Epidermal melanocyte (primary cell): ENCODE measurements at regions not wholly inside any gene's neighbourhood (a gene's known extent, or its start where the extent isn't known, plus 50 kb on each side); places are given as distances from the start of the nearest gene placed in this dataset.
"Not testable (repeated sequence)": the region's sequence is repeated elsewhere in the genome, so short reads cannot be mapped to it uniquely, and the experiment has no call there.

Source experiments
- DNase-seq: peaks from one replicate; pipeline ENCODE4 v3.0.0; 2011; ENCODE audit warnings: low spot score; ENCODE audit not compliant: insufficient read length

DNA sequence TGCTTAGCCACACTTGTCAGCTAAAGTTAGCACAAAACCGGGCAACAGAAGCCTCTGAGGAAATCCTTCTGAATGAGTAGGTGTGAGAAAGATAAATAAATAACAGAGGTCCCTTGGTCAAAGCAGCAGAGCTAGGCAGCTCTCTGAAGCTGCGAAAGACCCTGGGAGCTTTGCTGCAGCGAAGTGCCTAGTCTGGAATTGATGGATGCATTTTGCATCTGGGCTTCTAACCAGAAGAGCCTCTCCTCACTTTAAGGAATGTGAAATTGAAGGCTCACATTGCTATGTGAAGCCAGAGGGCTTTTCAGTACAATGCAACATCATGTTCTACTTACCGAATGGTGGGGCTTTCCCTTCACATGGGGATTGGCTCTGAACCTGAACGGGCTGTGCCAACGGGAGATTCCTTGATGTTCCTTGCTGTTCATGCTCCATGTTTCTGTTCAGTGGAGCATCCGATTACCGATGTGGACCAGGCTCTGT is 274.6 kb downstream of the HS3ST3B1 start:
- no peak for DNase-seq

DNA sequence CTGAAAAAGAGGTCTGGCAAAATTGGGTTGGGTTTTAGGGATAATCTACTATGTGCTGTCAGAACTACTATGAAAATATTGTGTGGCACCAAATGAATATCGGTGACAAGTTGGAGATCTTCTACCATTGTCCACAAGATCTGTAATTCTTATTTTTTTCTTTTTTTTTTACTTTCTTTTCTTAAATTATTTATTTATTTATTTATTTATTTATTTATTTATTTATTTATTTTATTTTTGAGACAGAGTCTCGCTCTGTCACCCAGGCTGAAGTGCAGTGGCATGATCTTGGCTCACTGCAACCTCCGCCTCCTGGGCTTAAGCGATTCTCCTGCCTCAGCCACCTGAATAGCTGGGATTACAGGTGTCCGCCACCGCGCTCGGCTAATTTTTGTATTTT is 259.4 kb downstream of the HS3ST3B1 start:
- DNase-seq: not testable (repeated sequence)

DNA sequence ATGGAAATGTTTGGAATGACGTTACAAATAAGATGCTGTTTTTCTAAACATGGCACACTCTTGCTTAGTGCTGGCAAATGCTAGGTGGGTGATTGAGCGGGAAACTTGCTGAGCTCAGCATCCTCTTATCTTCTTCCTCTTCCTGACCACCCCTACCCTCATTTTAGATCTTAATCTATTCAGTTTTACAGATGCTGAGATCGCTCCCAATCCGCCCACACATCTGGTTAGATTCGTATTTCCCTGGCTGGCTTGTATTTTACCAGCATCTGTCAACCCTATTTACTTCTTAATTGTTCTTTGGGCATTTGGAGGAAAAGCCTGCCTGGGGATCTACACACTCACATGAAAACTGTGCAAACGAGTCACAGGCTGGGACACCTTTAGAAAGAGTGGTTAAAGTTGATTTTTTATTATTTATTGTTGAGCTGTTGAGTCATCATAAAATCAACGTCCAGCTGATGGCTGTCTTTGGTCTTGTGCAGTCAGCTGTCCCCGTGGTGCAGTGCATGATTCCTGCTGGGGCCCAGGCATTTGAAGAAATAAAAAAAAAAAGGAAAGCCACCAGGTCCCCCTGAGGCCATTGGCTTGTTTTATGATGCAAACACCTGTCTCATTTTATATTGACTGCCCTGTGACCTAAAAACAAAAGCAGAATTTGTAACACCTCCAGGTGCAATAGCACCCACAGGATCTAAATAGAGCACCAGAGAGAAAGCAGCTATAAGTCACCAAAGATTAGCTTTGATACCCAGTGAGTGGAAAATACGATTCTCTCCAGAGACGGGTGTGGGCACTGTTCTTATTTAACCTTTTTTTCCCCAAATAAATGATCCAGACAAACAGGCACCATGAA is 258.6 kb downstream of the HS3ST3B1 start:
- no peak for DNase-seq

DNA sequence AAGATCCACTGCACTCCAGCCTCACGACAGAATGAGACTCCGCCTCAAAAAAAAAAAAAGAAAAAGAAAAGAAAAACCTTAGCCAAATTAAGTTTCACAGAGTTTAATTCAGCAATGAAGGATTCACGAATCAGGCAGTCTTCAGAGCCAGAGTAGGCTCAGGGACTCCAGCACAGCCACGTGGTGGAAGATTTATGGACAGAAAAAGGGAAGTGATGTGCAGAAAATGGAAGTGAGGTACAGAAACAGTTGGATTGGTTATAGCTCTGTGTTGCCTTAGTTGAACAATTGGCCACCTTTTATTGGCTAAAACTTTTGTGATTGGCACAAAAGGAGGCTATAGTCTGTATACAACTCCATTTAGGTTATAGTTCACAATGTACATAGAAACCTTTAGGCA is 256.6 kb downstream of the HS3ST3B1 start:
- DNase-seq: no peak

DNA sequence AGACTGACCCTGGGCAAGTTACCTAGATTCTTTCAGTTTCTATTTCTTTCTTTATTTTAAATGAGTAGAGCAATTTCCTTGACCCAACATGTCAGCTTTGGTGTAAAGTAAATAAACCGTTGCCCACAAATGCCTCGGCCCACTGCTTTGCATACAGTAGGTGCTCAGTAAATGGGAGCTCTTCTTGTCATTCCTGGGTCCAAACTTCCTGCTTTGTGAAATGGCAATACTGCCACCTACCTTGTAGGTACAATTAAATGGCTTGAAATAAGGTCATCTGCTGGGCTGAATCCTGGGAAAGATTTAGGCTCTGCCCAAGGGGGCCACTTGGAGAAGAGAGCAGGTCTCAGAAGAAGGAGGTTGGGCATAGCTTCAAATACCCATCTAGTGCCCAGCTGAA is 253.0 kb downstream of the HS3ST3B1 start:
- no peak for DNase-seq

DNA sequence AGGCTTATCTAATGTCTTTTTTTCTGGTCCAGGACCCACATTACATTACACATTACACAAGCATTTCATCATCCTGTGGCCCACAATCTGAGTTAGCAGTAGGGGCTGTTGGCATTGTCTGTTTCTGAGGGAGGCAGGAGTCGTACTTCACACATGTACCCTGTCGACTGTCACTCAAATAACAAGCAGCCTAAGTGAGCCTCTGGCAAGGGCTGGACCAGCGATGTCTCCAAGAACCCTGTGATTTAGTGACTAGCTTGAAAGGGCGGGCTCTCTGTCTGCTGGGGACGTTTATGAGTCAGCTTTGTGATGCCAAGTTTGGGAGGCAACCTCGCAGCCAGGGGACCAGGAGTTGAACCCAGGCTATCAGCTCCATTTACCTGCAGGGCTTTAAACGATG is 251.4 kb downstream of the HS3ST3B1 start:
- no peak for DNase-seq

DNA sequence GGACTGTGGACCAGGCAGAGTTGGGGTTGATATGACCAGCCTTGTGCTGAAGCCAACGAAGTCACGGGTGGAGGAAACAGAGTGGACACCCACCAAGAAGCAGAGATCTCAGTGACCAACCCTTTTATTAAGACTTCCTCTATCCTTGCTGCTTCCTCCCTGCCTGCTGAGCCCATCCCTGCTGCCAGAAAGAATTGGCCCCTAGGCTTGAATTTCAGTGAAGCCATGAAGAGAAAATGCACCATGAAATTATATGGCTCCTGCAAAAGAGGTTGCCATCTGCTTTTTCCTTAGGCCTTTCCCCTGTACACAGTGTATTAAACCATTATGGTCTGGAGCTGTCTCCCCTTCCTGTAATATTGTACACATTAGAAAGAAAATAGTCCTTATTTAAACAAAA is 246.7 kb downstream of the HS3ST3B1 start:
- no peak for DNase-seq

DNA sequence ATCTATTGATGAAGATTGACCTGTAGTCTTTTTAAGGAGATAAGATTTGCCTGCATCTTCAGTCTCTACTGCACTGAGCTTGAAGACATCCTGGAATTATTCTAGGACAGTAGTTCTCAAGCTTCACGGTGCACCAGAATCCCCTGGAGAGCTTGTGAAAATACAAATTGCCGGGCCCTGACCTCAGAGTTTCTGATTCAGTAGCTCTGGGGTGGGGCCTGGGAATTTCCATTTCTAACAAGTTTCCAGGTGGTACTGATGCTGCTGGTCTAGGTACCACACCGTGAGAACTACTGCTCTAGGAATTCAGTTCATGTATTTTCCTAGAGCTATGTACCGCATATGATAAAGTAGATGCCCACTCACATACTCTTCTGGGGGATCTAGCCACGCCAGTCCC is 246.1 kb downstream of the HS3ST3B1 start:
- DNase-seq: no peak

DNA sequence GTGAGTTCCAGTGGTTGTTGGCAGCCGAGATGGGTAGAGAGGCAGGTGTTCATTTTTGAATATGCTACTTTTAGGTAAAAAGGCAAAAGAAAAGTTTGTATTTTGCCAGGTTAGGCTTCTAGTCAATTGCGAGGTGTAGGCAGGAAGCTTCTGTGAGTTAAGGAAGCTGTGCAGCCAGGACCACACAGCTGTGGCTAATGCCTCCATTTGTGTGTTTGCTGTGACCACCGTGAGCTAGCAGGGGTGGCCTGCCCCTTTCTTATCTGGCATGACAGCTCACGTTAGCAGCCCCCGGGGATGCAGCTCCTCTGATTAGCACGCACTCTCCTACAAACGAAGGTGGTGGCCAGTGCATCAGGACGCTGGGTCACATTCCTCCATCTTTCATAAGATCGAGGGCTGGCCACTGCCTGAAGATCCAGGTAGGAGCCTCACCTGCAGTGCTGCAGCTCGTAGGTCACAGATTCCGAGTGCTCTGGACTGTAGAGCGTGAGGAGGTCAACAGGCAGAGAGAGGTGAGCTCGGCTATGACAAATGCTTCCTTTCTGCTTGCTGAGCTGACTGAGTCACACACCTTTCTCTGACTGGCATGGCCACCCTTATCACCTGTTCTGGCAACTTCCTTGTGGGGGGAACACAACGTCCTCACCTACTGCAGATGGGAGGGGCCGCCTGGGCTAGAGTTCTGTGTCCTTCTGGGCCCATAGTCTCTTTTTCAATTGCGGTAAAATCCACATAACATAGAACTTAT is 244.4 kb downstream of the HS3ST3B1 start:
- DNase-seq: no peak

DNA sequence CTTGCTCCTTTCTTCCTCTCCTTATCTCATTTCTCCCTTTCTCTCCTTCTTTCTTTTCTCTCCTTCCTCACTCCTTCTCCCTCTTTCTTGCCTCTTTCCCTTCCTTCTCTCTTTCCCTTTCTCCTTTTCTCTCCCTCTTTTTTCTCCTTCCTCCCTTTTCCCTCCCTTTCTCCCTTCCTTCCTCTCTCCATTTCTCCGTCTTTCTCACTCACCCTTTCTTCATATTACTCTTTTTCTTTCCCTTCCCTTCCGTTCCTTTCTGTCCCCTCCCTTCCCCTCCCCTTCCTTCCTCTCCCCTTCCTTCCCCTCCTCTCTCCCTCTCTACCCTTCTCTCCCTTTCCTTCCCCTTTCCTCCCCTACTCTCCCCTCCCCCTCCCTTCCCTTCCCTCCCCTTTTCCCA is 240.8 kb downstream of the HS3ST3B1 start:
- DNase-seq: no peak

DNA sequence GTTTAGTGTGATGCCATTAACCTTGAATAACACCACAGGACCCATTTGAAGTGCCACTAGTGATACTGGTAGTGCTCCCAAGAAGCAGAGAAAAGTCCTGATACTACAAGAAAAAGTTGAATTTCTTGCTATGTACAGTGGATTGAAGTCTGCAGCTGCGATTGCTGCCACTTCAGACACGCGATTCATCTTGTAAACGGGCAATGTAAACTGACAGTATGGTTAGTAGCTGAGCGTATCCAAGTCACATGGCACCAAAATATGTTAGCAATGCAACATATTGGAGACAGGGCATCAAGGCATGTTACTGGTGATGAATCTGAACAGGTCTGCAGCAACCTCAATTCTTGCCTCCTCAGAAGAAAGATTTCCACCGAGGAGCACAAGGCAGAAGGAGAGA is 238.9 kb downstream of the HS3ST3B1 start:
- no peak for DNase-seq

DNA sequence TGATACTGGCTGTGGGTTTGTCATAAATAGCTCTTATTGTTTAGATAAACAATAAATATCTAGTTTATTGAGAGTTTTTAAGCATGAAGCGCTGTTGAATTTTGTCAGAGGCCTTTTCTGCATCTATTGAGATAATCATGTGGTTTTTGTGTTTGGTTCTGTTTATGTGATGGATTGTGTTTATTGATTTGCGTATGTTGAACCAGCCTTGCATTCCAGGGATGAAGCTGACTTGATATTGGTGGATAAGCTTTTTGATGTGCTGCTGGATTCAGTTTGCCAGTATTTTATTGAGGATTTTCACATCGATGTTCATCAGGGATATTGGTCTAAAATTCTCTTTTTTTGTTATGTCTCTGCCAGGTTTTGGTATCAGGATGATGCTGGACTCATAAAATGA is 231.4 kb downstream of the HS3ST3B1 start:
- not testable (repeated sequence) for DNase-seq

DNA sequence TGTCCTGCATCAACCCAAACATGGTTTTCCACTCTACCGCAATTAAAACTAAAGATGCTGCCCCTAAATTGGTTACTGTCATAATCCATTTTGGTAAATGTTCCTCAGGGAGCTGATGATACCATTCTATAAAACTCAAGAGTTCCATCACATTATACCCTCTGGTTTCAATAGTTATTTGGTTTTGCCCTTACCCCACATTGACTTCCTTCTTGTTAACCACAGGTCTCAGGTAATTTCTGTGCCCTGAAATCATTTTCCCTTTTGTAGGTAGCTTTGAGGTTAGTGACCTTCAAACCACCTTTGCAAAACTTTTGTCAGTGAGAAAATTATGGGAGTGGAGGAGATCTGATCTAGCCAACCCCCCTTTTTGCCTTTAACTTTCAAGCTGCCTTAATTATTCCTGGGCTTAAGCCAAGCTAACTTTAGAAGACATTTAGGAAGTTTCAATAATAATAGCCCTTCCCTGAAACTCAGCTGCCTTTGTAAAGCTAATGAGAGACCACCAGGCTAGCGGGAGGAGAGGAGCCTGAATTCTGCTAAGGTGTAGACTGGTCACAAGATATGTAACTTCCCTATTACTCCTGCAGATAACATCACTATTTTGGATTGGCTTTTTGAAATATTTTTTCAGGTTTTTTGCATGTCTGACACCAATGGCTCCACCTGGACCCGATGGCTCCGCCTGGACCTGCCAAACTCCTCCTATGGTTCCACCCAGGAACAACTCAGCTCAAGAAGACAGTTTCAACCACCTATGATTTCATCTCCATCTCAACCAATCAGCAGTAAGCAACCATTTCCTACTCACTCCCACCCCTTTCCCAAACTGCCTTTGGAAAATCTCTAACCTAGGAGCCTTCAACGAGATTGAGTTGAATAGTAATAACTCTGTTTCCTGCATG is 224.9 kb downstream of the HS3ST3B1 start:
- no peak for DNase-seq

DNA sequence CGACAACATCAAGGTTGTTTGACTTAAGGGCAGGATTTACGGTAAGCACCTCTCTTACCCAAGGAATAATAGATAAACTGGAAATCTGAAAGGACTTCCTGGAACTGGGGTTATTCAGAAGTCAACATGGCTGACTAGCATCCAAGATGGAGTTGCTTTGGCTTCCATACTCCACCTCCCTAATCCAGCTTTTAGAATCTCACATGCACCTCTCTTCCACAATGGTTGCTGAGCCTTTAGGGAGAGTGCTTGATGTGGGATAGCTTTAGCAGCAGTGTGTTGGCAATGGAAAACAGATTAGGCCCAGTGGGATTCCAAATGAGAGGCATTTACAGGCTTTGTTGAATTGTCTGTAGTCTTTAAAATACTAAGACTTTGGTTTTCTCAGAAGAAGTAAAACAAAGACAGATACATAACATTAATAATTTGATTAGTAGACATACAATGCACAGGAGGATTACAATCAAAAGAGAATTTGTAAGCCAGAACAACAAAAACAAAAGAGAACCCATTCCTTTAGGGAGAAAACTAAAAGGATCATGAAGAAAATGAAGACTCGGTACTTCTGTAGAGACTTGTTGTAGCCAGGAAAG is 222.0 kb downstream of the HS3ST3B1 start:
- DNase-seq: no peak

DNA sequence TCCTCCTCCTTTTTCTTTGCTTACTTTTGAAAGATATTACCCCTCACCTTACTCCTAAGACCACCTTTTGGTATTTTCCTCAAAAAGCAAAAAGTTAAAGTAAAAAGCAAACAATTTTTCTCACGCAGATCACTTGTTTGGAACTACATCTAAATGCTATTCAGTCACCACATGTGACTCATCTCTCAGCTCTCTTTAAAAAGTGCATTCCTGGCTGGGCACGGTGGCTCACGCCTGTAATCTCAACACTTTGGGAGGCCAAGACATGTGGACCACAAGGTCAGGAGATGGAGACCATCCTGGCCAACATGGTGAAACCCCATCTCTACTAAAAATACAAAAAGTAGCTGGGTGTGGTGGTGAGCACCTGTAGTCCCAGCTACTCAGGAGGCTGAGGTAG is 218.0 kb downstream of the HS3ST3B1 start:
- not testable (repeated sequence) for DNase-seq

DNA sequence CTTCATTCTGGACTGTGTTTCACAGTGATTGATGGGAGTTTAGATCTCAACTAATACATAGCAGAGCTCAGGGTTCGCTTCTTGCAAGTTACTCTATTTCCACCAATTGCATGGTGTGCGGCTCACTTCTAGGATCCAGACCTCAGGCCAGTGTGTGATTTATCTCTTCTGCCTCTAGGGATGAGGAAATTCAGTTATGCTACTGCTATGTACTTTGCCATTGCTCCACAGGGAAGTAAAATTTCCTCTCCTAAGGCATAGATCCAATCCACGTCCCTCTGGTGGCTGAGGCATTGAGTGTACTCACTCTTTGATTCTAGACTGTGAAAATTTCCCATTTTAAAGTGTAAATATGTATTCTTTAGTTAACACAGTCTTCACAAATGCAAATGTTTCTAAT is 214.1 kb downstream of the HS3ST3B1 start:
- no peak for DNase-seq

DNA sequence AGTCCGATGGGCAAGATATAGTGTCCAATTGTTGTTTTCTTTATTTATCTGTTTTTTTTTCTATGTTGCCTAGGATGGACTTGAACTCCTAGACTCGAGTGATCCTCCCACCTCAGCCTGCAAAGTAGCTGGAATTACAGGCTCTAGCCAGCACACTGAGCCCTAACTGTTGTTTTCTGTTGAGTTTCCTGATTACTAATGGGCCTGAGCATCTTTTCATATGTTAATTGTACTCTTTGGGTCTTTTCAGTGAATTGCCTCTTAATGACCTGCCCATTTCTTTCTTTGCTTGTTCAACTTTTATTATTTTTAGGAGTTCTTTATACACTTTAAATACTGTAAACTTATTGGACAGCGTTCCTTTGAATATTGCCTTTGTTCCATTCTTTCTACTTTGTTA is 213.0 kb downstream of the HS3ST3B1 start:
- DNase-seq: no peak

DNA sequence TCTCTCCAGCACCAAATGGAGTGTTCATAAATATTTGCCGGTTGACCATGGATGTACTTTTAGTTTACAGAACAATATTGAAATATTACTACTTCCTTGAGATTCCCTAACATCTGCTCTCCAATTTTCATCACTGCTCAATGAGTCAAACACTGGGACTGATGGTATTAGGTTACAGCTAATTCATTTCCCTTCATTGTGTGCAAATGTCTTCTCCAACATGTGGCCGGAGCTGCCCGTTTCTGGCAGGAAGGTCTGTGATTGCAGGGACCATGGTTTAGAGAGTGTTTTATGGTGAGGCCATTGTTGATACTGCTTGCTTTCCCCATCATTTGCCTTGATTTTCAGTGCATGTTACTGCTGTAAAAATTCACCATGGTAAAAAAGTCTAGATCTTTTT is 209.3 kb downstream of the HS3ST3B1 start:
- DNase-seq: no peak

DNA sequence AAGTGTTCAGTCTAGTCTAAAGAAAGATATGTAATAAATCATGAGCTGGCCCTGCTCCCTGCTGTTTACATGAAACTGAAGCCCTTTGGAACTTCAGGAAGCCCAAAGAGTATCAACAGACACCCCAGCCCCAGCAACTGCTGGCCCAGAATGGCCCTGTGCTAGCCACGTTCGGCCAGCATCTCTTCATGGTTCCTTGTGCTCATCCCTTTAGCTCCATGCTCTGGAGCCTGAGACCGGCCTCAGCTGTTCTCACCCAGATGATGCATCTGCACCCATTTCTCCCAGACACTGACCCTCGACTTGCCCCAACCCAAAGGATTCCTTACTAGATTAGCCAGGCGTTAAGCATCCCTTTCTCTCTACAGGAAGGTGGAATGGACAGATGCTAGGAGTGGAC is 207.3 kb downstream of the HS3ST3B1 start:
- DNase-seq: no peak

DNA sequence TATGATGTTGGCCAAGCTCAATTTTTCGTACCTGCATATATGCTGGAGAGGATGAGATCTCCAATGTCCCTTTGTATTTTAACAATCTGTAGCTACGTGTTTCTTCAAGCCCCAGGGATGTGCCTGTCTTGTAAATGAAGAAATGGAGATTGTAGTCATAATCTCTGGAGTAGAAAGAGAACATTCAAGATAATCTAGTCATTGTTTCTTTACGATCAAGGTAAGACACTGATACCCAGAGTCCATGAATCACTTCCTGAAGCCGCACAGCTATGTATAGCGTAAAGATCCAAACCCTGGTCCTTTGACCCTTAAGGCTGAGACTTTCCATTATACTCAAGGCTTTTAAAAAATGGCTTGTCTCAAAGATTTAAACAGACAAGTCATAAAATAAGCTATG is 205.5 kb downstream of the HS3ST3B1 start:
- no peak for DNase-seq

DNA sequence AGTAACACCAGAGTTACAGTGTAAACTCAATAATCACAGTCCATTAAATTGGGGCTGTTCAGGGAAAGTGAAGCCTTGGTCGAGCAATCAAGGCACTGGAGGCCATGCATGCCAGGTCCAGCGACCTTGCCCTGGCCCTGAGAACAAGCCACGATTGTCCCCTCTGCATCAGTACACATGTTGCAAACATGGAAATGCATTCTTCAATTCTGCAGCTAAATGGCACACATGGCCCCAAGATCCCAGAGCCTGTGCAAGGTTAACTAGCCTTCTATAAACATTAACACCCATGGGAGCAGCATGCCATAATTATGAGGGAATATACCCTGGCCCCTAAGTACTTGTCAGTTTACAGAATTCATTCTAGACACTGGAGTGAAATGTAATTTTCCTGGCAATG is 204.7 kb downstream of the HS3ST3B1 start:
- no peak for DNase-seq
